Neuronal stem cell (in vitro differentiated cells): ENCODE measurements at regions not wholly inside any gene's neighbourhood (a gene's known extent, or its start where the extent isn't known, plus 50 kb on each side); places are given as distances from the start of the nearest gene placed in this dataset.

Experiments
- DNase-seq: peaks from one replicate; pipeline ENCODE4 v3.0.0-alpha.2; 2013; ENCODE audit warnings: low spot score
- H2AFZ ChIP-seq: one replicate; pipeline ENCODE4 v1.6.1; 2013; ENCODE audit warnings: mild to moderate bottlenecking, low read length, inconsistent platforms
- H2AK5ac ChIP-seq: 2 replicates; pipeline ENCODE4 v1.6.1; 2013; ENCODE audit warnings: low read depth, mild to moderate bottlenecking, inconsistent platforms, low read length, moderate library complexity, mixed read lengths
- H2BK120ac ChIP-seq: 2 replicates; pipeline ENCODE4 v1.6.1; 2013; ENCODE audit warnings: low read depth, mild to moderate bottlenecking, inconsistent platforms, low read length, moderate library complexity, mixed read lengths
- H2BK12ac ChIP-seq: one replicate; pipeline ENCODE4 v1.6.1; 2013; ENCODE audit warnings: low read length, inconsistent platforms
- H2BK15ac ChIP-seq: 2 replicates; pipeline ENCODE4 v1.6.1; 2013; ENCODE audit warnings: mild to moderate bottlenecking, low read length, inconsistent platforms, mixed read lengths
- H2BK5ac ChIP-seq: one replicate; pipeline ENCODE4 v1.6.1; 2013; ENCODE audit warnings: inconsistent platforms, mild to moderate bottlenecking, low read length, moderate library complexity
- H3K14ac ChIP-seq: one replicate; pipeline ENCODE4 v1.6.1; 2013; ENCODE audit warnings: low read length, inconsistent platforms
- H3K18ac ChIP-seq: 2 replicates; pipeline ENCODE4 v1.6.1; 2013; ENCODE audit warnings: low read length, inconsistent platforms
- H3K23ac ChIP-seq: 2 replicates; pipeline ENCODE4 v1.6.1; 2013; ENCODE audit warnings: low read depth, mild to moderate bottlenecking, mixed read lengths, low read length, inconsistent platforms; ENCODE audit not compliant: poor library complexity
- H3K27ac ChIP-seq: replicated peaks from 3 replicates; pipeline ENCODE4 v1.5.1; 2013; ENCODE audit warnings: low read length, inconsistent platforms
- H3K27me3 ChIP-seq, 3 experiments: 2 replicates each; pipeline ENCODE4 v1.6.1; 2013; ENCODE audit warnings: low read length in 3 of 3, mild to moderate bottlenecking in 2 of 3, inconsistent platforms in 1 of 3, low read depth in 1 of 3, mixed read lengths in 1 of 3, moderate library complexity in 1 of 3; ENCODE audit not compliant: control insufficient read depth in 3 of 3, insufficient read depth in 3 of 3
- H3K36me3 ChIP-seq, 2 donors: replicated peaks in 1 of 2; 2 replicates each; pipeline ENCODE4 v1.6.1; 2013; ENCODE audit warnings: low read length in 2 of 2; ENCODE audit not compliant: control insufficient read depth in 2 of 2, insufficient read depth in 2 of 2
- H3K4ac ChIP-seq: 2 replicates; pipeline ENCODE4 v1.6.1; 2013; ENCODE audit warnings: inconsistent platforms, mild to moderate bottlenecking, low read length, moderate library complexity
- H3K4me1 ChIP-seq, 2 donors: 1 replicate in 1 of 2; 2 replicates in 1 of 2; pipeline ENCODE4 v1.6.1; 2013; ENCODE audit warnings: low read length in 2 of 2, low read depth in 1 of 2; ENCODE audit not compliant: control insufficient read depth in 2 of 2, insufficient read depth in 1 of 2
- H3K4me2 ChIP-seq: one replicate; pipeline ENCODE4 v1.6.1; 2013; ENCODE audit warnings: mild to moderate bottlenecking, low read length, inconsistent platforms; ENCODE audit not compliant: insufficient read depth, poor library complexity, severe bottlenecking
- H3K4me3 ChIP-seq, 2 donors: 2 replicates each; pipeline ENCODE4 v1.5.1; 2013; ENCODE audit warnings: low read length in 2 of 2, mild to moderate bottlenecking in 2 of 2, inconsistent platforms in 1 of 2, moderate library complexity in 1 of 2
- H3K79me1 ChIP-seq: one replicate; pipeline ENCODE4 v1.6.1; 2013; ENCODE audit warnings: low read depth, mild to moderate bottlenecking, inconsistent platforms, low read length, moderate library complexity
- H3K9ac ChIP-seq: one replicate; pipeline ENCODE4 v1.6.1; 2013; ENCODE audit warnings: mild to moderate bottlenecking, low read depth, low read length, inconsistent platforms; ENCODE audit not compliant: poor library complexity
- H3K9me3 ChIP-seq, 2 donors: replicated peaks in 1 of 2; 2 replicates each; pipeline versions ENCODE3 to v1.6.1; 2013; ENCODE audit warnings: low read length in 2 of 2, mild to moderate bottlenecking in 2 of 2, inconsistent platforms in 1 of 2, low read depth in 1 of 2, mixed read lengths in 1 of 2, moderate library complexity in 1 of 2; ENCODE audit not compliant: control insufficient read depth in 2 of 2, insufficient read depth in 1 of 2
- H4K8ac ChIP-seq: one replicate; pipeline ENCODE4 v1.6.1; 2013; ENCODE audit warnings: low read depth, mild to moderate bottlenecking, inconsistent platforms, low read length, moderate library complexity
- H4K91ac ChIP-seq: one replicate; pipeline ENCODE4 v1.6.1; 2013; ENCODE audit warnings: low read length, low read depth, mild to moderate bottlenecking, inconsistent platforms; ENCODE audit not compliant: poor library complexity
- WGBS, 2 donors: extraction: QIAGEN DNeasy Blood & Tissue Kit; methylation state at CpG; one replicate each; pipeline ENCODE4 v1.1.7; 2013; ENCODE audit warnings: missing lambda C conversion rate in 2 of 2, mixed read lengths in 1 of 2; ENCODE audit not compliant: insufficient read length in 2 of 2, insufficient replicate concordance in 1 of 2; ENCODE audit errors: extremely low coverage in 2 of 2; 5-methylcytosine and 5-hydroxymethylcytosine counted together

GRCh38 chr9:106528158-106528557 is 334.8 kb upstream of the ZNF462 start:
- Histone ChIP-seq H3K23ac (no peak overlapping the region), H3K14ac (no peak overlapping the region), H3K4me3 (no peak overlapping the region), H3K4ac (no peak overlapping the region), H4K91ac (no peak overlapping the region), H3K18ac (no peak overlapping the region), H3K36me3 (no peaks in the 10 kb centered on the region), H3K4me1 (no peaks in the 10 kb centered on the region), H2BK15ac (no peak overlapping the region), H2BK120ac (no peak overlapping the region), H3K27ac (no peak overlapping the region), H2AFZ (no peak overlapping the region), H2BK5ac (no peak overlapping the region), H3K27me3 (no peaks in the 10 kb centered on the region), H3K9ac (no peak overlapping the region), H2AK5ac (no peak overlapping the region), H3K9me3 (peaks cover 0 to 1% of the 10 kb centered on the region in 2 donors), H4K8ac (no peak overlapping the region), H3K4me2 (no peak overlapping the region), H2BK12ac (no peak overlapping the region), H3K79me1 (no peaks in the 10 kb centered on the region)
- WGBS, 2 donors = no CpG with 5 or more reads among the region's 4 CpGs
- DNase-seq = no peak

GRCh38 chr9:106529616-106530015 is 333.4 kb upstream of the ZNF462 start:
- H3K9ac ChIP-seq = no peak overlapping the region
- no CpG with 5 or more reads among the region's 3 CpGs for WGBS, 2 donors

GRCh38 chr9:106531491-106531890 is 331.5 kb upstream of the ZNF462 start:
- Histone ChIP-seq H3K27ac (no peak overlapping the region), H3K4me3 (no peak overlapping the region), H3K4me1 (peaks cover 3% of the 10 kb centered on the region in 2 donors), H2BK120ac (no peak overlapping the region), H3K23ac (no peak overlapping the region), H2AK5ac (no peak overlapping the region), H4K8ac (no peak overlapping the region), H2BK12ac (no peak overlapping the region), H4K91ac (no peak overlapping the region), H3K79me1 (no peaks in the 10 kb centered on the region), H3K9ac (no peak overlapping the region), H2AFZ (no peak overlapping the region), H3K14ac (no peak overlapping the region), H2BK15ac (no peak overlapping the region), H3K36me3 (no peaks in the 10 kb centered on the region), H3K27me3 (no peaks in the 10 kb centered on the region), H3K9me3 (peaks cover 0 to 1% of the 10 kb centered on the region in 2 donors), H2BK5ac (no peak overlapping the region), H3K4me2 (no peak overlapping the region), H3K4ac (no peak overlapping the region), H3K18ac (no peak overlapping the region)
- no peak for DNase-seq
- no CpG with 5 or more reads among the region's 1 CpG for WGBS, 2 donors

More at GRCh38 chr9:106529616-106530015, 333.4 kb upstream of the ZNF462 start:
- Histone ChIP-seq H2BK120ac (no peak overlapping the region), H2BK15ac (no peak overlapping the region), H3K36me3 (no peaks in the 10 kb centered on the region), H3K27me3 (no peaks in the 10 kb centered on the region), H4K8ac (no peak overlapping the region), H2BK12ac (no peak overlapping the region), H3K4me3 (no peak overlapping the region), H3K18ac (no peak overlapping the region), H3K4ac (no peak overlapping the region), H4K91ac (no peak overlapping the region), H3K23ac (no peak overlapping the region), H2BK5ac (no peak overlapping the region), H2AFZ (no peak overlapping the region), H3K79me1 (no peaks in the 10 kb centered on the region), H3K14ac (no peak overlapping the region), H3K4me1 (no peaks in the 10 kb centered on the region), H2AK5ac (no peak overlapping the region), H3K27ac (no peak overlapping the region), H3K9me3 (peaks cover 0 to 1% of the 10 kb centered on the region in 2 donors), H3K4me2 (no peak overlapping the region)
- no peak for DNase-seq

- Histone ChIP-seq H2AK5ac (no peak overlapping the region), H3K9ac (no peak overlapping the region), H3K27me3 (no peaks in the 10 kb centered on the region), H2BK5ac (no peak overlapping the region), H3K9me3 (peaks cover 0 to 1% of the 10 kb centered on the region in 2 donors), H3K23ac (no peak overlapping the region), H3K27ac (no peak overlapping the region), H4K8ac (no peak overlapping the region), H3K18ac (no peak overlapping the region), H2BK120ac (no peak overlapping the region), H3K4me2 (no peak overlapping the region), H2BK15ac (no peak overlapping the region), H4K91ac (no peak overlapping the region), H2AFZ (peak overlapping the region; percentile 42), H3K79me1 (no peaks in the 10 kb centered on the region), H3K14ac (no peak overlapping the region), H3K4me1 (peaks cover 3% of the 10 kb centered on the region in 2 donors), H2BK12ac (no peak overlapping the region), H3K4ac (no peak overlapping the region), H3K4me3 (no peak overlapping the region), H3K36me3 (no peaks in the 10 kb centered on the region)
- DNase-seq = no peak
- WGBS, 2 donors = no CpG with 5 or more reads among the region's 5 CpGs
Measured at GRCh38 chr9:106532306-106533015, 330.5 kb upstream of the ZNF462 start.
